PFSK-1 (cell line): ENCODE measurements at regions not wholly inside any gene's neighbourhood (a gene's known extent, or its start where the extent isn't known, plus 50 kb on each side); places are given as distances from the start of the nearest gene placed in this dataset.

Experiments
- FOXP2 ChIP-seq: optimal IDR thresholded peaks from 2 replicates; pipeline ENCODE3; 2011; ENCODE audit warnings: borderline replicate concordance, control low read depth, inconsistent platforms; ENCODE audit not compliant: insufficient read depth; ENCODE audit errors: extremely low read length, extremely low read depth
- POLR2AphosphoS5 ChIP-seq: IDR thresholded peaks from 2 replicates; pipeline ENCODE4 v1.6.1; 2012; ENCODE audit warnings: low read depth, mild to moderate bottlenecking, control low read depth, low read length, moderate library complexity
- SIN3A ChIP-seq: IDR thresholded peaks from 2 replicates; pipeline ENCODE4 v1.6.1; 2012; ENCODE audit warnings: mild to moderate bottlenecking, low read length, moderate library complexity, borderline replicate concordance; ENCODE audit not compliant: insufficient read depth
- TAF1 ChIP-seq: IDR thresholded peaks from 2 replicates; pipeline ENCODE4 v1.6.1; 2012; ENCODE audit warnings: low read length, control low read depth, borderline replicate concordance; ENCODE audit not compliant: insufficient read depth
- TF ChIP-seq, protein P1 (sequence below), 2 experiments: IDR thresholded peaks; 2 replicates each; pipeline versions ENCODE4 v1.6.1 to v1.8.0; 2011 to 2012; ENCODE audit warnings: low read depth in 2 of 2, low read length in 2 of 2, control low read depth in 1 of 2, inconsistent platforms in 1 of 2, mild to moderate bottlenecking in 1 of 2, moderate library complexity in 1 of 2; ENCODE audit not compliant: insufficient read depth in 1 of 2

DNA sequence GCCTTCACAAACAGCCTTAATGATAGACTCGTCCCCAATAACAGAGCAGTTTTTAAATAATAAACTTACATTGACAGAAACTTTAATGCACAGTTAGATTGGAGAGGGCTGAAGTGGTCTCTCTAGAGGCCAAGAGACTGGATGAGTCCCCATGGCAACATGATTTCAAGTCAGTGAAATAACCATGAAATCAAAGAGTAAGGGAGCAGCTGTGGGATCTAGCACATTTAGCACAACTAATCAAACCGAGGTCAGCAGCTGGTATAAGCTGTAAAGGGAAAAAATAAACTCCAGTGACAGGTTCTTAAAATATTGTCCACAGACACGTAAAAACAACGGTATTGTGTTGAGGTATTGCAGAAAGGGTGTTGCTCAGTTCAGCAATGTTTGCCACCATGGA, 916.6 kb downstream of the DNAH5 start:
- no peak for TF ChIP-seq SIN3A
- TF ChIP-seq, protein P1, sequence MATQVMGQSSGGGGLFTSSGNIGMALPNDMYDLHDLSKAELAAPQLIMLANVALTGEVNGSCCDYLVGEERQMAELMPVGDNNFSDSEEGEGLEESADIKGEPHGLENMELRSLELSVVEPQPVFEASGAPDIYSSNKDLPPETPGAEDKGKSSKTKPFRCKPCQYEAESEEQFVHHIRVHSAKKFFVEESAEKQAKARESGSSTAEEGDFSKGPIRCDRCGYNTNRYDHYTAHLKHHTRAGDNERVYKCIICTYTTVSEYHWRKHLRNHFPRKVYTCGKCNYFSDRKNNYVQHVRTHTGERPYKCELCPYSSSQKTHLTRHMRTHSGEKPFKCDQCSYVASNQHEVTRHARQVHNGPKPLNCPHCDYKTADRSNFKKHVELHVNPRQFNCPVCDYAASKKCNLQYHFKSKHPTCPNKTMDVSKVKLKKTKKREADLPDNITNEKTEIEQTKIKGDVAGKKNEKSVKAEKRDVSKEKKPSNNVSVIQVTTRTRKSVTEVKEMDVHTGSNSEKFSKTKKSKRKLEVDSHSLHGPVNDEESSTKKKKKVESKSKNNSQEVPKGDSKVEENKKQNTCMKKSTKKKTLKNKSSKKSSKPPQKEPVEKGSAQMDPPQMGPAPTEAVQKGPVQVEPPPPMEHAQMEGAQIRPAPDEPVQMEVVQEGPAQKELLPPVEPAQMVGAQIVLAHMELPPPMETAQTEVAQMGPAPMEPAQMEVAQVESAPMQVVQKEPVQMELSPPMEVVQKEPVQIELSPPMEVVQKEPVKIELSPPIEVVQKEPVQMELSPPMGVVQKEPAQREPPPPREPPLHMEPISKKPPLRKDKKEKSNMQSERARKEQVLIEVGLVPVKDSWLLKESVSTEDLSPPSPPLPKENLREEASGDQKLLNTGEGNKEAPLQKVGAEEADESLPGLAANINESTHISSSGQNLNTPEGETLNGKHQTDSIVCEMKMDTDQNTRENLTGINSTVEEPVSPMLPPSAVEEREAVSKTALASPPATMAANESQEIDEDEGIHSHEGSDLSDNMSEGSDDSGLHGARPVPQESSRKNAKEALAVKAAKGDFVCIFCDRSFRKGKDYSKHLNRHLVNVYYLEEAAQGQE (IDR thresholded peaks at IDR 0.05; ENCODE audit: insufficient read depth in 1 of 2, low read depth in 2 of 2, low read length in 2 of 2), result no peak
- TF ChIP-seq POLR2AphosphoS5, result no peak
- TF ChIP-seq FOXP2, result no peak
- TF ChIP-seq TAF1, result no peak

GRCh38 chr5:13019729-13020128, 924.8 kb downstream of the DNAH5 start:
- no peak for TF ChIP-seq TAF1

- TF ChIP-seq FOXP2 (no peak), TAF1 (no peak), SIN3A (no peak), POLR2AphosphoS5 (no peak)
- TF ChIP-seq, protein P1 (IDR thresholded peaks at IDR 0.05; ENCODE audit: insufficient read depth in 1 of 2, low read depth in 2 of 2, low read length in 2 of 2), result no peak
Measured at GRCh38 chr5:13003457-13003856, 941.0 kb downstream of the DNAH5 start.

DNA sequence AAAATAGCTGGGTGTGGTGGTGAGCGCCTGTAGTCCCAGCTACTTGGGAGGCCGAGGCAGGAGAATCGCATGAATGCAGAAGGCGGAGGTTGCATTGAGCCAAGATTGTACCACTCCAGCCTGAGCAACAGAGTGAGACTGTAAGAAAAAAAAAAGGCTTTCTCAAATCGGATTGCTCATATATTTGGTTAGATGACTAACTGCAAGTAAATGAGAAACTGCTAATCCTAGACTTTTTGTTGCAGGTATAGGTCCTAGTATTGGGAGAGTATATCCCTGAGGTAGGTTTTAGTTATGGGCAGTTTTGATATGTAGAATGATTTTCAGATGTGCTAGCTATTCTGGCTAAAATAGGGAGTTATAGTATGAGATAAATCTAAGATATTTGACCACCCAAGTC, 944.8 kb downstream of the DNAH5 start:
- TF ChIP-seq, protein P1 (IDR thresholded peaks at IDR 0.05; ENCODE audit: insufficient read depth in 1 of 2, low read depth in 2 of 2, low read length in 2 of 2), result no peak
- TF ChIP-seq POLR2AphosphoS5, result no peak
- no peak for TF ChIP-seq SIN3A
- TF ChIP-seq TAF1, result no peak
- no peak for TF ChIP-seq FOXP2

DNA sequence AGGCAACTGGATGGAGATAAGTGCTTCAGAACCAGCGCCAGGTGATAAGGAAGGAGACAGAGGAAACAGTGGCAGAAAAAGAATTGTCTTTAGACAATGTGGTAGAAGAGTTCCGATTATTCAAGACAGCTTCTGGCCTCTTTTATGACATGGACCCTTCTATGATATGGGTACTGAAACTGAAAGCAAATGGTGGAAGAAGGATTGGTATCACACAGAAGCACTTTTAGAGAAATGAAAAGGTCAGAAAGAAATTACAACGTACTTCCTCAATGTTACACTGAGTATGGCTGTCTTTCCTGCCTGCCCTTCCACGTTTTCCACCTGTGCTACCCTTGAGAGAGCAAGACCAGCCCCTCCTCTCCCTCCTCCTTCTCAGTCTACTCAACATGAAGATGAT, 959.3 kb downstream of the DNAH5 start:
- TF ChIP-seq TAF1 (no peak), FOXP2 (no peak), SIN3A (no peak), POLR2AphosphoS5 (no peak)
- TF ChIP-seq, protein P1 (IDR thresholded peaks at IDR 0.05; ENCODE audit: insufficient read depth in 1 of 2, low read depth in 2 of 2, low read length in 2 of 2), result no peak

DNA sequence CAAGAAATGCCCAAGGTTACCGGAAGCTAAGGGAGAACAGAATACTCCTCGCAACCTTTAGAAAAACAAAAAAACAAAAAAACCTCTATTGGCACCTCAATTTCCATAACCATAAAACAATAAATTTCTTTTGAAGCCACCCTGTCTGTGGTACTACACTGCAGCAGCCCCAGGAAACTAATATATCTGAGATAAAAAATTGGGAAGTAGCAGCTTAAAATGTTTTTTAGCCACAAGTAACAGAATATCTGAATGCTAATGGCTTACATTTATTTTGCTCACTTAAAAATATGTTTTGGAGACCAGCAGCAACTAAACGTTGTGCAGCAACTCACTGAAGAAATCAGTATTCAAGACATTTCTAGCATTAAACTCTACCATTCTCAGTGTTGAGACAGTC, 969.6 kb downstream of the DNAH5 start:
- TF ChIP-seq POLR2AphosphoS5, result no peak
- TF ChIP-seq, protein P1 (IDR thresholded peaks at IDR 0.05; ENCODE audit: insufficient read depth in 1 of 2, low read depth in 2 of 2, low read length in 2 of 2), result no peak
- TF ChIP-seq SIN3A, result no peak
- TF ChIP-seq TAF1, result no peak
- no peak for TF ChIP-seq FOXP2
